ENCODE measurements at regions not wholly inside any gene's neighbourhood (a gene's known extent, or its start where the extent isn't known, plus 50 kb on each side); places are given as distances from the start of the nearest gene placed in this dataset.
A peak's percentile ranks its signal among the peaks of the same experiment; 100 is the strongest.

GRCh38 chr6:27757307-27757706 lies 154.9 kb downstream of the OR2B2 start:
- peak overlapping the region; percentile 66 for H3K4me3 ChIP-seq (ENCODE audit: low read depth, low read length)
- TF ChIP-seq, protein P1, sequence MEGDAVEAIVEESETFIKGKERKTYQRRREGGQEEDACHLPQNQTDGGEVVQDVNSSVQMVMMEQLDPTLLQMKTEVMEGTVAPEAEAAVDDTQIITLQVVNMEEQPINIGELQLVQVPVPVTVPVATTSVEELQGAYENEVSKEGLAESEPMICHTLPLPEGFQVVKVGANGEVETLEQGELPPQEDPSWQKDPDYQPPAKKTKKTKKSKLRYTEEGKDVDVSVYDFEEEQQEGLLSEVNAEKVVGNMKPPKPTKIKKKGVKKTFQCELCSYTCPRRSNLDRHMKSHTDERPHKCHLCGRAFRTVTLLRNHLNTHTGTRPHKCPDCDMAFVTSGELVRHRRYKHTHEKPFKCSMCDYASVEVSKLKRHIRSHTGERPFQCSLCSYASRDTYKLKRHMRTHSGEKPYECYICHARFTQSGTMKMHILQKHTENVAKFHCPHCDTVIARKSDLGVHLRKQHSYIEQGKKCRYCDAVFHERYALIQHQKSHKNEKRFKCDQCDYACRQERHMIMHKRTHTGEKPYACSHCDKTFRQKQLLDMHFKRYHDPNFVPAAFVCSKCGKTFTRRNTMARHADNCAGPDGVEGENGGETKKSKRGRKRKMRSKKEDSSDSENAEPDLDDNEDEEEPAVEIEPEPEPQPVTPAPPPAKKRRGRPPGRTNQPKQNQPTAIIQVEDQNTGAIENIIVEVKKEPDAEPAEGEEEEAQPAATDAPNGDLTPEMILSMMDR (IDR thresholded peaks at IDR 0.05; ENCODE audit: insufficient read depth, low read depth, low read length, missing control alignments): no peak

GRCh38 chr6:27755768-27756167 lies 156.4 kb downstream of the OR2B2 start:
- TF ChIP-seq, protein P1 (IDR thresholded peaks at IDR 0.05; ENCODE audit: insufficient read depth, low read depth, low read length, missing control alignments): no peak
- no peak for DNase-seq (ENCODE audit: low read depth)

More at GRCh38 chr6:27757307-27757706, 154.9 kb downstream of the OR2B2 start:
- peak; percentile 60 for DNase-seq (ENCODE audit: low read depth)

DNA sequence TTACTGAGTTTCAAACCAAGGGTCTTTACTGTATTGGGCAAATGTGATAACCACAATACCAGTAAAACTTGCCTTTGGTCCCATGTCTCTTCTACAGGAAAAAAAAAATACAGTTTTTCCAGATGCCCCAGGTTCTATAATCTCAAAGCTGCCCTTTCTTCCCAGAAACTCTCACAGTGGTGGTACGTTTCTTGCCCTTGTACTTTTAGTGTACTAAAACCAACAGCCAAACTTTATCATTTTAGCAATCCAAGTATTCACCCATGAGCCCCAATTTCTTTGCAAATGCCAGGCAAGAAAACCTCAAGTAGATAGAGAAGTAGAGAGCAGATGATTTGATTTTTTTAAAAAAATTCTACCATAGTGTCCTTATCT lies 157.8 kb downstream of the OR2B2 start:
- H3K4me3 ChIP-seq (ENCODE audit: low read depth, low read length): peak overlapping the region; percentile 80
- TF ChIP-seq, protein P1 (IDR thresholded peaks at IDR 0.05; ENCODE audit: insufficient read depth, low read depth, low read length, missing control alignments): no peak
- no peak for DNase-seq (ENCODE audit: low read depth)

More at GRCh38 chr6:27755768-27756167, 156.4 kb downstream of the OR2B2 start:
- H3K4me3 ChIP-seq (ENCODE audit: low read depth, low read length): no peak overlapping the region

DNA sequence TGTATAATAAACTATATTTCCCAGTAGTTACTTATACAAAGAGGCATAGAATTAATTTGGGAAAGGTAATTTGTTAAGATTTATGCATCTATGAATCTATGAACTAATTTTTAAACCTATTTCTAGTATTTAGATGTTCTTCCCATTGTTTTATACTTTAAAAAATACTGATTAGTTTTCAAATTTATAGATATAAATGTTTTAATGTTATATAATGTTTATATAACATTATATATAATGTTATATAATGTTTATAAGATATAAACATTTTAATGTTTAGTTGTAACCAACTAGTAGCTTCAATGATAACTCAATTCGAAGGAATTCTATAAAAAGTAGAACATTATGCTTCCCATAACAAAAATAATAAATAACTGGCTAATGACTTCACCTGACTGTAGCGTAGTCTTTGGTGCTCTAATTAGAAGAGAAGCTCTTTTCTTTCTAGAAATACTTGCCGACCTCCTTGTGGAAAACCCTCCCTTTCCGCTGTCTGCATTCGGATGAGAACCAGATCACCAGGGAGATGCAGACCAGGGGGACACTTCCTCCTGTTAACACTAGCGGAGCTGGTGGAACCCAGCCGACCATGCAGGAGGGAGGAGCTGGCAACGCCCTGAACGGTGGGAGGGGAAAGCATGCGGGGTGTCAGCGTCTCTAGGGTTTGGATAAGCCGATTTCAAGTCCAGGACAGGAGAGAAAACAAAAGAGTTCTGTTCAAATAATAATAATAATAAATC lies 158.4 kb downstream of the OR2B2 start:
- TF ChIP-seq, protein P1 (IDR thresholded peaks at IDR 0.05; ENCODE audit: insufficient read depth, low read depth, low read length, missing control alignments): no peak
- H3K4me3 ChIP-seq (ENCODE audit: low read depth, low read length): peak overlapping the region; percentile 80
- DNase-seq (ENCODE audit: low read depth): peak; percentile 93

- H3K4me3 ChIP-seq (ENCODE audit: low read depth, low read length): peak overlapping the region; percentile 80
- DNase-seq (ENCODE audit: low read depth): peak; percentile 85
- TF ChIP-seq, protein P1 (IDR thresholded peaks at IDR 0.05; ENCODE audit: insufficient read depth, low read depth, low read length, missing control alignments): peak; percentile 62
Measured at GRCh38 chr6:27752038-27752885, 159.9 kb downstream of the OR2B2 start.

DNA sequence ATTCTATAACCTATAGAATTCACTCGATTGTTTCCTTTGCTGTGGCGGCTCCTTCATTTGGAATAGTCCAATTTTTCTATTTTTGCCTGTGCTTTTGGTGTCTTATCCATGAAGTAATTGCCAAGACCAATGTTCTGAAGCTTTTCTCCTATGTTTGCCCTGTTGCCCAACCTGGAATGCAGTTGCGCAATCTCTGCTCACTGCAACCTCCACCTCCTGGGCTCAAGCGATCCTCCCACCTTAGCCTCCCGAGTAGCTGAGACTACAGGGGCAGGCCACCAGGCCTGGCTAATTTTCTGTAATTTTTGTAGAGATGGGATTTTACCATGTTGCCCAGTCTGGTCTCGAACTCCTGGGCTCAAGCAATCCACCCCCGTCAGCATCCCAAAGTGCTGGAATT lies 163.5 kb downstream of the OR2B2 start:
- no peak overlapping the region for H3K4me3 ChIP-seq (ENCODE audit: low read depth, low read length)
- no peak for DNase-seq (ENCODE audit: low read depth)
- TF ChIP-seq, protein P1 (IDR thresholded peaks at IDR 0.05; ENCODE audit: insufficient read depth, low read depth, low read length, missing control alignments): no peak
